ENCODE measurements at regions not wholly inside any gene's neighbourhood (a gene's known extent, or its start where the extent isn't known, plus 50 kb on each side); places are given as distances from the start of the nearest gene placed in this dataset.

DNA sequence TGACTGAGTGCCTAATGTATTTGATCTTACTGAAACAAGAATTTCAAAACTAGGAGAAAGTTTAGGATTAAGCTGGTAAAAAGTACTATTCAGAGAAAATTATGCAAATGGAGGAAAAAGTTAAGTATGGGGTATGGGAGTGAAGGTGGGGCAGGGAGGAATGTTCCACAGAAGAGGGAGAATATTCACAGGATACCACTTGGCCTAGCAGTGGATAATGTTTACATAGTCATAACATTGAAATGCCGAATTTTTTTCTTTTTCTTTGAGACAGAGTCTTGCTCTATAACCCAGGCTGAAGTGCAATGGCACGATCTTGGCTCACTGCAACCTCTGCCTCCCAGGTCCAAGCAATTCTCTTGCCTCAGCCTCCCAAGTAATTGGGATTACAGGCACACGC lies 61.2 kb upstream of the LMNB1 start:
- H3K27ac Mint-ChIP-seq = peak overlapping the region in 1 of 10 donors; percentile 13
- no peaks in the 10 kb centered on the region for H3K36me3 Mint-ChIP-seq
- no peaks in the 10 kb centered on the region for H3K27me3 Mint-ChIP-seq
- POLR2A ChIA-PET = no interaction called here
- DNase-seq = no peak
- no peak for ATAC-seq
- peaks cover 0 to 6% (median 0%) of the 10 kb centered on the region in 4 donors for H3K4me1 Mint-ChIP-seq
- H3K4me3 Mint-ChIP-seq = no peak overlapping the region
- no peaks in the 10 kb centered on the region for H3K9me3 Mint-ChIP-seq

DNA sequence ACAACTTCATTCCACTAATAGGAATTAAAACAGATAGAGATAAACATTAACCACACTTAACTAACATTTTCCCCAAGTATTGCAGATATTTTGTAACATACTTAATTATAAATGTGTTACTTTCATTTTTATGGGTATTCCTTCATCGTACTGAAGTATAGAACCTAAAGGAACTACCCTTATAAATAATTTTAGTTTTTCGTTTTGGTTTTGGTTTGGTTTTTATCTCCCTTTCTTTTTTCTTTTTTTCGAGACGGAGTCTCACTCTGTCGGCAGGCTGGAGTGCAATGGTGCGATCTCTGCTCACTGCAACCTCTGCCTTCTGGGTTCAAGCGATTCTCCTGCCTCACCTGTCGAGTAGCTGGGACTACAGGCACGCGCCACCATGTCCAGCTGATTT lies 60.1 kb upstream of the LMNB1 start:
- Mint-ChIP-seq H3K27ac (no peak overlapping the region), H3K9me3 (no peaks in the 10 kb centered on the region), H3K36me3 (no peaks in the 10 kb centered on the region), H3K4me1 (peaks cover 0 to 6% (median 0%) of the 10 kb centered on the region in 4 donors), H3K4me3 (no peak overlapping the region), H3K27me3 (no peaks in the 10 kb centered on the region)
- POLR2A ChIA-PET = no interaction called here
- DNase-seq (no peak), ATAC-seq (no peak)

- H3K4me1 Mint-ChIP-seq = peaks cover 0 to 3% (median 0%) of the 10 kb centered on the region in 4 donors
- ATAC-seq = no peak
Observed at GRCh38 chr5:126718236-126718868, 58.6 kb upstream of the LMNB1 start.

GRCh38 chr5:126720369-126720768 lies 56.6 kb upstream of the LMNB1 start:
- DNase-seq (no peak), ATAC-seq (no peak)
- Mint-ChIP-seq H3K27ac (no peak overlapping the region), H3K9me3 (peaks cover 0 to 2% (median 0%) of the 10 kb centered on the region in 9 donors), H3K4me1 (peaks cover 0 to 2% (median 0%) of the 10 kb centered on the region in 4 donors), H3K36me3 (no peaks in the 10 kb centered on the region), H3K27me3 (no peaks in the 10 kb centered on the region), H3K4me3 (no peak overlapping the region)
- POLR2A ChIA-PET = no interaction called here

More at GRCh38 chr5:126718236-126718868, 58.6 kb upstream of the LMNB1 start:
- no peak overlapping the region for H3K4me3 Mint-ChIP-seq
- POLR2A ChIA-PET = no interaction called here
- DNase-seq = no peak
- no peaks in the 10 kb centered on the region for H3K27me3 Mint-ChIP-seq
- H3K27ac Mint-ChIP-seq = peak overlapping the region in 1 of 10 donors; percentile 58
- no peaks in the 10 kb centered on the region for H3K36me3 Mint-ChIP-seq
- no peaks in the 10 kb centered on the region for H3K9me3 Mint-ChIP-seq

- POLR2A ChIA-PET = no interaction called here
- Mint-ChIP-seq H3K4me1 (no peaks in the 10 kb centered on the region), H3K9me3 (peaks cover 0 to 2% (median 0%) of the 10 kb centered on the region in 9 donors), H3K4me3 (no peak overlapping the region), H3K36me3 (no peaks in the 10 kb centered on the region), H3K27me3 (no peaks in the 10 kb centered on the region), H3K27ac (no peak overlapping the region)
- no peak for DNase-seq
- ATAC-seq = no peak
Observed at GRCh38 chr5:126723643-126724042, 53.3 kb upstream of the LMNB1 start.

Data from naive thymus-derived CD8-positive, alpha-beta T cell (primary cell).